ENCODE measurements at regions not wholly inside any gene's neighbourhood (a gene's known extent, or its start where the extent isn't known, plus 50 kb on each side); places are given as distances from the start of the nearest gene placed in this dataset.
A peak's percentile ranks its signal among the peaks of the same experiment; 100 is the strongest.
"Not testable (repeated sequence)": the region's sequence is repeated elsewhere in the genome, so short reads cannot be mapped to it uniquely, and the experiment has no call there.

GRCh38 chr11:46223252-46223513 is 54.3 kb upstream of the CREB3L1 start:
- DNase-seq, result no peak

DNA sequence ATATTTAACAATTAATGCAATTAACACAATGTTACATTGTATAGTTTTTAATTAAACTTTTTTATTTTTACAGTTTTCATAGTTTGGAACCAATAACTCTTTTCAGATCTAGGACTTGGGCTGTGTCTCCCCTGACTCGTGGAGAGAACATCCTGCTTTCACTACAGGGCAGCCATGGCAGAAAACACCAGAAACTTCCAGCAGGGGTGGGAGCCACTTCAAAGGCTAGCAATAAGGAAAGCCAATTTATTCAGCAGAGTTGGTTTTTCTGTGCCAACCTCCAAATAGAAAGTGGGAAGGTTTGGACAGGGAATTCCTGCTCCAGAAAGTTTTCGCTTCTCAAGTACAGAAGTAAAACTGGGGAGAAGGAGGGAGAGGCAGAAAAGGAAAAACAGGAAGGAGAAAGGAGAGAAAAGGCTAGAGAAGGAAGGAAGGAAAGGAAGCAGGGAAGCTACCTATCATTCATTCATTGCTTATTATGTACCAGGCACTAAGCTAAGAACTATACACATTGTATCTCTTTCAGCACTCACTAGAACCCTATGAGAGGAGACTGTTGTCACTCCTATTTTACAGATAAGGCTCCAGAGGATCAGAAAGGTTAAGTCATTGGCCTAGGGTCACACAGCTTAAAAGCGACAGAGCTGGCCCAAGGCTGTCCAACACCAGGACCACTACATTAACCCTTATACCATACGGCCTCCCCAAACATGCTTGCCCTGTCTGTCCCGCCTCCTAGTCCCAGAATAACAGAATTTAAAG is 54.8 kb upstream of the CREB3L1 start:
- DNase-seq, result peak in 1 of 2 experiments; percentile 9

DNA sequence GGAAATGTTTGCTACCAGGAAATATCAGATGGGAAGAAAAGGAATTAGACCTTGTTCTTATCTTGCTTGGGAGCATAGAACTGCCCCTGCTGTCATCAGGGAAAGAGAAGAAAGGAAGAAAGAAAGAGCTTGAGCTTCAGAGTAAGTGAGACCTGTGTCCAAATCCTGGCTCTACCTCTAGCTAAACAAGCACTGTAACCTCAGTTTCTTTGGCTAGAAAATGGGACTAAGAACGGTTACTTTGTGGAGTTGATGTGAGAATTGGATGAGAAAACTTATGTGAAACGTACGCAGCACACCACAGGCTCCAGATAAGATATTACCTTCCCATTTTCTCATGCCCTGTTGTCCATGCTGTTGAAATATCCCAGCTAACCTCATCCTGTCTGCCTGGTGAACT is 57.1 kb upstream of the CREB3L1 start:
- DNase-seq, result no peak

DNA sequence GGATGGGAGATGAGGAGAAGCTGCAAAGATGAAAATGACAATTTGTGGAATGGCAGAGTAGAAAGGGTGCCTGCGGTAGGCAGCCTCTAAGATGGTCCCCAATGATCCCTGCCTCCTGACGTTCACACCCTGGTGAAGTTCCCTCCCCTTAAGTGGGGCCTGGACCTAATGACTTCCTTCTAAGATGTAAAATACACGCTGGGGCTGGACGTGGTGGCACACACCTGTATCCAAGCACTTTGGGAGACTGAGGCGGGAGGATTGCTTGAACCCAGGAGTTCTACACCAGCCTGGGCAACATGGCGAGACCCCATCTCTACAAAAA is 60.7 kb upstream of the CREB3L1 start:
- DNase-seq, result no peak

- no peak for DNase-seq
Observed at GRCh38 chr11:46216019-46216764, 61.3 kb upstream of the CREB3L1 start.

DNA sequence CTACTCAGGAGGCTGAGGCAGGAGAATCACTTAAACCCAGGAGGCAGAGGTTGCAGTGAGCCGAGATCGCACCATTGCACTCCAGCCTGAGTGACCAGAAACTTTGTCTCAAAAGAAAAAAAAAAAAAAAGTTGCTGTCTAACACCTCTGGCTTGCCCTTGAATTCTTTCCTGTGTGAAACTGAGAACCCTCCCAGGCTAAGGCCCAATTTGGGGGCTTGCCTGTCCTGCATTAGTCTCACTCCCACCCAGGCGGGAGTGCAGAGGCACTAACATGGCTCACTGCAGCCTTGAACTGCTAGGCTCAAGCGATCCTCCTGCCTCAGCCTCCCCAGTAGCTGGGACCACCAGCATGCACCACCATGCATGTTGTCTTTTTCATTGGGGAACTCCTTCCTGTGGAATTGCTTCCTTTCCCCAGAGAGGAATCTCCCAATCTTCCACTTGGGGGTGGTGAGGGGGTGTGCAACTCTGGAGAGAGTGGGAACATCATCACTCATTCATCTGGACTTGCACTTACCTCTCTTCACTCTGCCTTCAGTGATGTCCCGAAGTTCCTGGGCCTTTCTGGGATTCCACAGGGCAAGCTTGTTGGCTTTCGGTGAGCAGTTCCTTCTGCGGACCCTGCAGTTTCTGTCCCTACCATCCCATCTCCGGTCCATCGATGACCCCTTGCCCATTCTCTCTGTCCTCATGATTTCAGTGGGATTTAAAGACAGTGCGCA is 62.1 kb upstream of the CREB3L1 start:
- no peak for DNase-seq

DNA sequence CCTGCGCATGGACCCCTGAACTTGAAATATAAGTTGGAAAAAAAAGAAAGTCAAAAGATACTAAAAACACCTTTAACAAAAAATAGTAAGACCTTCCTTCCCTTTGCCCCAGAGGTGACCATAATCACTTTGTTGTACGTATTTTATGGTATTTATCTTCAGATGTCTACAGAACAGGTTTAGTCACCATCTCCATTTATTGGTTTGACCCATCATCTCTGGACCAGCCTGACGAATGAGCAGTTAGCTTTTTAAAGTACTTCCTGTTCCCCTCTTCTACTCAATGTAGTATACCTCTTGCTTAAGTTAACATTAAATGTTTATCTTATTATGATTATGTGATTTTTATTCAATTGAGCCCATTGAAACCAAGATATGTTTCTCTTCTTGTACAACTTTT is 64.7 kb upstream of the CREB3L1 start:
- DNase-seq, result no peak

DNA sequence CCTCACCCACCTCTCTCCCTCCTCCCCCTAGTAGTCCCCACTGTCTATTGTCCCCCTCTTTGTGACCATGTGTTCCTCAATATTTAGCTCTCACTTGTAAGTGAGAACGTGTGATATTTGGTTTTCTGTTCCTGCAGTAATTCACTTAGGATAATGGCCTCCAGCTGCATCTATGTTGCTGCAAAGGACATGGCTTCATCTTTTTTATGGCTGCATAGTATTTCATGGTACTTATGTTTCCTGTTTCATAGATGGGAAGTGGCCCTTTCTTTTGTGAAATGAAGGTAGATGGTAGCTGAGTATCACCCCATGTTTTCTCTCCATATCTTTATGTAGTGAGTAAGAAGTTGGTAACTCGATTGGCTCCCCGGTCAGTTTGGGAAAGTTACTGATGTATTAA is 66.6 kb upstream of the CREB3L1 start:
- DNase-seq, result no peak

DNA sequence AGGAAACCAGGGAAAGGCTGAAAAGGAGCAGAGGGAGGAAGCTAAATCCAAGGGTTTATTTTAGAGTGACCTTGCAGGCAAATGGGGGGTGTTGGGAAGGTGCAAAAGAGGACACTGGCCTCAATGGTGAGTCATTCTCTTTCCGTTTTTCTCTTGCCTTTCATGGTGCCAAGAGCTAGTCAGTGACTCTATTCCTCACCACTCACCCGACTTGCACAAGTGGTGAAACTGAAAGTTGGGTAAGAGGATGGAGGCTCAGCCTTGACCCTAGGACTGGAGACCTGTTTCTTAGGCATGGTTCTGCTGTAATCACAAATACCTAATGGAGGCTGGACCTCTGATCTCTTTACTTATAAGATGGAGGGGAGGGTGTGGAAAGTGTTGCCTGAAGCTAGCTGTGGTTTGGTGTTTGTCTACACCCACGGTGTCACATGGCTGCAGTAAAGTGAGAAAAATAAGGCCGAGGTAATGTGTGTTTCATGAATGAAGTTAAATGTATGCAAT is 67.3 kb upstream of the CREB3L1 start:
- DNase-seq, result no peak

- DNase-seq, result not testable (repeated sequence)
Observed at GRCh38 chr11:46209624-46210023, 67.8 kb upstream of the CREB3L1 start.

DNA sequence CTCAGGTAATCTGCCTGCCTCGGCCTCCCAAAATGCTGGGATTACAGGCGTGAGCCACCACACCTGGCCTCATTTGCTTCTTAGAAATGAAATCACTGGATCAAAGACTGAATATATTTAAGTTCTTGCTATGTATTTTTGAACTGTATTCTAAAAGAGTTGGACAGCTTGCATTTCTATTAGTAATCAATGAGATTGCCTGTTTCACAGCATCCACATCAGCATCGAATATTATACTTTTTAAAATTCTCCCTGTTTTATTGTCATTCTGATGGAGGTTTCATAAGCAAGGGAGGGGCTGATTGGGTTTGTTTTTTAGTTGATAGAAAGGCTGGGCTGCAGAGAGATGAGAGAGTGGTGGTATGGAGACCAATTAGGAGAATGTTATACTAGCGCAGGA is 68.7 kb upstream of the CREB3L1 start:
- DNase-seq, result no peak

DNA sequence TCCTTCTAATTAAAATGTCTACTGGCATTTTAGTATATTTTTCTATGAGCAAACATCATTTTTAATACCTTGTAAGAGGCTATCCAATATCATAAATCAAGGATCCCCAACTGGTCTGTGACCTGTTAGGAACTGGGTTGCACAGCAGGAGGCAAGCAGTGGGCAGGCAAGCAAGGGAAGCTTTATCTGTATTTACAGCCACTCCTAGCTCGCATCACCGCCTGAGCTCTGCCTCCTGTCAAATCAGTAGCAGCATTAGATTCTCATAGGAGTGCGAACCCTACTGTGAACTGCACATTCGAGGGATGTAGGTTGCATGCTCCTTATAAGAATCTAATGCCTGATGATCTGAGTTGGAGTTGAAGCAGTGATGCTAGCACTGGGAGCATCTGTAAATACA is 70.2 kb upstream of the CREB3L1 start:
- DNase-seq, result no peak

GRCh38 chr11:46204415-46204814 is 73.0 kb upstream of the CREB3L1 start:
- DNase-seq, result not testable (repeated sequence)

GRCh38 chr11:46203746-46204145 is 73.7 kb upstream of the CREB3L1 start:
- DNase-seq, result no peak

GRCh38 chr11:46202696-46203391 is 74.6 kb upstream of the CREB3L1 start:
- DNase-seq, result no peak

DNA sequence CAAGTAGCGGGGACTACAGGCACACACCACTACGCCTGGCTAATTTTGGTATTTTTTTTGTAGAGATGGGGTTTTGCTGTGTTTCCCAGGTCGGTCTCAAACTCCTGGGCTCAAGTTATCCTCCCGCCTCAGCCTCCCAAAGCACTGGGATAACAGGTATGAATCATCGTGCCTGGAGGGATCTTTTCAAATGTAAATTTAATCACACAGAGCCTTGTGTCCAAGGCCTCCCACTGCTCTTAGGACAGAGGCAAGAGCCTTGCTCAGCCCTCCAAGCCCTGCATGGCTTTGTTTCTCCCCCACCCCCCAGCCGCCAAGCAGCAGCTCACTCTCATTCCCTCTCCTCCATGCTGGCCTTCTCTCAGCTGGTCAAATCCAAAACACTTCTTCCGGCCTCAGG is 75.3 kb upstream of the CREB3L1 start:
- no peak for DNase-seq

DNA sequence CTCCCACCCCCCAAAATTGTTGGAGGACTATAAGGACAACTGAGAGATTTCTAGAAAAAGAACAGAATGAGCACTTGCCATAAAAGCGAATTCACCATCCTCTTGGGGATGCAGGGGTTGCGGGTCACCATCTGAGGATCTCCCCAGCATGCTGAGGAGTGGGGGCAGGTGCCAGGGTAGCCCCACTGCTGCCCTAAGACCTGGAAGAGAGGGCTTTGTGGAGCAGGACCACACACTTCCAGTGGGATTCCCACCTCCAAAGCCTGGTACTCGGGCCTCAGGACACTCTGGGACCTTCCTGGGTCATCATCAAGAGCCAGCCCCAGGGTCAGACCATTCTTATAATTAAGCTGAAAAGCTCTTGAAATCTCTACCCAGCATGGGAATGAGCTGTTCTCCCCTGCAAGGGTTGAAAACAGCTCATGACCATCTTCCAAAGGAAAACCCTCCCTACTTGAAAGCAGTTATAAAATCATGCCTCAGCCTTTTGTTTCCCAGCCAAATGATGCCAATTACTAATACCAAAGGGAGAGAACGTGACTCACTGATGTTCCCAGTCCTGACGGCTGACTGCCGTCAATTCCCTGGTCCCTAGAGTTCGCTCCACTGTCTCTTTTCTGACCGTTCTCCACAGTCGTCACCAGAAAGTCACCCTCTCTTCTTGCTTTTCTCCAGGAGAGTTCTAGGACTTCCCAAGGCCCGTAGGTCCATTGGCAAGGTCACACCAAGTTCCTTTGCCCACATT is 76.8 kb upstream of the CREB3L1 start:
- no peak for DNase-seq

DNA sequence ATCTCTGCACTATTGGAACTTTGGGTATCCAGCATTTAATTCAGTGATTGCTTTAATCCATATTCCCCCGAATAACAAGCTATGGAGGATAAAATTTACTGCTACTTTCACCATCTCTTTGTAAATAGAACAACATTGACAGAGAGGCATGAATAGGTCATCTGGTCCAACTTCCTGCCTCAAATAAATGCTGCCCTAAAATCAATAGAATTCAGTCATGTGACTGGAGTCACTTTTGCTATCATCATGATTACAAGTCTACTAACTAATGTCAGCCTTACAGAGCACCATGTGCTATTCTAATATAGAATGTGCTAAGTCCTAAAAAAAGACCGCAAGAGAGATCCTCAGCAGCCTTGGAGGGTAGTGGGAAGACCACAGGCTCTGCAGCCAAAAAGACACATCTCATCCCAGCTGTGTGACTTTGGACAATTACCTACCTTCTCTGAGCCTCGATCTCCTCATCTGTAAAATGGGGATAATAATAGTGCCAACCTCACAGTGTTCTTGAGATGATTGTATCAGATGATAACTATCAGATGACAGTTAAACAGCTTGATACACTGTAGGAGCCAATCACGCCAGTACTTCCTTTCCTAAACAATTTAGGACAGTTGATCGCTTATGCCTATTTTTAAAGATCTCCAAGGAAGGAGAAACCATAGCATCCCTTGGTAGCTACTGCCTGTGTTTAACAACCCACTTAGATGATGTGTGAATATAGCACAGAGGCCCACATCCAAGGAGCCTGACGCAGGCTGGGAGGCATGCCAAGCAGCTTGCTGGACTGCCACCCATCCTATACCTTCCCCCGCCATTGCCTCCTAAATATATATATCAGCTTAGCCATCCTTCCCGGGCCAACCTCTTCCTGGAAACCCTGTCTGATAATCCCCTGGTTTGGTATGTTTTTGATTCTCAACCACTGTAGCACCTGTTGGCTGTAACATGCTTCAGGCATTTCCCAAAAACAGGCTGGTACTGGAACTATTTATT is 77.3 kb upstream of the PHF21A start:
- no peak for DNase-seq

- no peak for DNase-seq
Observed at GRCh38 chr11:46197421-46197820, 76.2 kb upstream of the PHF21A start.

GRCh38 chr11:46188017-46188416 is 66.8 kb upstream of the PHF21A start:
- DNase-seq, result no peak

DNA sequence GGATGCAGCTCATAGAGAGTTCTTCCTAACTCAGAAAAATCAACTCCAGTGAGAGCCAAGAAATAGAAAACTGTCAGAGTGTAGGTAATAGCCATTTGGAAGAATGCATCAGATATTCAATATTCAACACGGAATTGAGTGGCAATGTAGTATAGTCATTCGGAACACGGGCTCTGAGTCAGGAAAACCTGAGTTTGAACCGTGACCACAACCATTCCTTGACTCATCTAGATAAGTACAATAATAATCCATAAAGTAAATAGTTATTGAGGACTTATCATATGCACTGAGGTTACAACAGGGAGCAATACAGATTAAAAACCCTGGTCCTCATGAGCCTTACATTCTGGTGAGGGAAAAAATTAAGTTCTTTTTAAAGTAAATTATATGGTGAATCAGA is 62.6 kb upstream of the PHF21A start:
- no peak for DNase-seq
